K562 (cell line): ENCODE measurements at regions not wholly inside any gene's neighbourhood (a gene's known extent, or its start where the extent isn't known, plus 50 kb on each side); places are given as distances from the start of the nearest gene placed in this dataset.

Experiments
- ATAC-seq: fragments of 200-7000 bp; cut with Tn5 transposase; 3 replicates; pipeline ENCODE4 v1.9.1; 2020; ENCODE audit warnings: moderate library complexity
- BruUV-seq: library from RNA; stranded (reverse); fragments of 400-500 nt; replicated peaks from 2 replicates; lab custom pipeline; 2021; lab: Mats Ljungman, UMichigan
- CTCF ChIA-PET: fragments of 300-600 bp; formaldehyde crosslinking; extraction: SDS; loops from one replicate; lab custom pipeline; 2021; ENCODE audit warnings: low intra/inter-chr PET ratio; lab: Yijun Ruan, JAX
- POLR2A ChIA-PET: fragments of 300-600, 350-650 bp; sonication (Branson Sonifier 250); formaldehyde crosslinking; extraction: SDS; loops from one replicate; lab custom pipeline; 2021; ENCODE audit warnings: antibody characterized with exemption, inconsistent platforms; lab: Yijun Ruan, JAX
- DNase-seq, 4 experiments: peaks; one replicate each; pipeline versions ENCODE4 v3.0.0 to v3.0.0-alpha.2; 2011 to 2018; ENCODE audit warnings: low spot score in 3 of 4, mixed read lengths in 3 of 4; ENCODE audit errors: extremely low read depth in 1 of 4
- FAIRE-seq: peaks from 2 replicates; lab custom pipeline; 2011; peaks lifted over from hg19 to GRCh38; lab: Jason Lieb, UNC
- H2AFZ ChIP-seq: 2 replicates; pipeline ENCODE4 v1.6.0; 2011; ENCODE audit warnings: low read depth, low read length, control low read depth, inconsistent platforms
- H3K27ac ChIP-seq: fragments of 200-600 bp; 3 replicates; pipeline ENCODE4 v1.8.0; 2011; ENCODE audit warnings: low read depth, mild to moderate bottlenecking, control low read depth, inconsistent platforms, low read length, moderate library complexity, mixed read lengths; ENCODE audit errors: extremely low read depth
- H3K27me3 ChIP-seq, 2 experiments: fragments of 300-600 bp in 1 of 2; 2 replicates in 1 of 2; 3 replicates in 1 of 2; pipeline versions ENCODE4 v1.6.0 to v1.8.0; 2011; ENCODE audit warnings: inconsistent platforms in 2 of 2, low read length in 2 of 2, mild to moderate bottlenecking in 1 of 2, mixed read lengths in 1 of 2, moderate library complexity in 1 of 2; ENCODE audit not compliant: control insufficient read depth in 2 of 2, insufficient read depth in 2 of 2
- H3K36me3 ChIP-seq: fragments of 300-600 bp; 3 replicates; pipeline ENCODE4 v1.8.0; 2011; ENCODE audit warnings: mild to moderate bottlenecking, low read length, inconsistent platforms; ENCODE audit not compliant: control insufficient read depth, insufficient read depth
- H3K4me1 ChIP-seq, 2 experiments: fragments of 200-600 bp in 1 of 2; replicated peaks in 1 of 2; 2 replicates in 1 of 2; 3 replicates in 1 of 2; pipeline versions ENCODE4 v1.5.1 to v1.8.0; 2011; ENCODE audit warnings: inconsistent platforms in 2 of 2, low read length in 2 of 2, mild to moderate bottlenecking in 1 of 2, mixed read lengths in 1 of 2, moderate library complexity in 1 of 2; ENCODE audit not compliant: control insufficient read depth in 2 of 2, insufficient read depth in 2 of 2
- H3K4me2 ChIP-seq: 2 replicates; pipeline ENCODE4 v1.6.1; 2011; ENCODE audit warnings: low read length, control low read depth, inconsistent platforms, mixed read lengths; ENCODE audit not compliant: insufficient read depth
- H3K4me3 ChIP-seq: fragments of 200-600 bp; sonication (generic), shearing (Covaris generic); 2 replicates; pipeline ENCODE4 v1.5.1; 2016; ENCODE audit warnings: control low read depth, inconsistent platforms
- H3K79me2 ChIP-seq: fragments of 200-600 bp; 3 replicates; pipeline ENCODE4 v1.8.0; 2011; ENCODE audit warnings: low read length, inconsistent platforms; ENCODE audit not compliant: control insufficient read depth, insufficient read depth
- H3K9ac ChIP-seq, 2 experiments: 2 replicates each; pipeline versions ENCODE4 v1.6.0 to v1.6.1; 2011; ENCODE audit warnings: low read depth in 2 of 2, low read length in 2 of 2, control low read depth in 1 of 2, inconsistent platforms in 1 of 2, mild to moderate bottlenecking in 1 of 2, mixed read lengths in 1 of 2; ENCODE audit not compliant: insufficient read depth in 1 of 2
- H3K9me1 ChIP-seq: one replicate; pipeline ENCODE4 v1.6.0; 2011; ENCODE audit warnings: inconsistent platforms, mild to moderate bottlenecking, low read length, moderate library complexity; ENCODE audit not compliant: control insufficient read depth, insufficient read depth
- H3K9me3 ChIP-seq: replicated peaks from 2 replicates; pipeline ENCODE4 v1.5.1; 2011; ENCODE audit warnings: low read depth, low read length, inconsistent platforms; ENCODE audit not compliant: control insufficient read depth, insufficient read depth
- H4K20me1 ChIP-seq: replicated peaks from 2 replicates; pipeline ENCODE4 v1.6.1; 2011; ENCODE audit warnings: low read length, inconsistent platforms, mixed read lengths; ENCODE audit not compliant: control insufficient read depth, insufficient read depth
- CAMTA2 ChIP-seq: fragments of 250-450 bp; sonication (Bioruptor Pico); conservative IDR thresholded peaks from 2 replicates; pipeline ENCODE4 v1.5.1; 2022
- CXXC5 ChIP-seq: fragments of 250-450 bp; sonication (Bioruptor Pico); IDR thresholded peaks from 2 replicates; pipeline ENCODE4 v1.8.0; 2022; ENCODE audit warnings: inconsistent platforms, mild to moderate bottlenecking, moderate library complexity
- GTF2A2 ChIP-seq: IDR thresholded peaks from 2 replicates; pipeline ENCODE4 v1.6.1; 2016; ENCODE audit warnings: mild to moderate bottlenecking, missing genetic modification characterization, missing compliant biosample characterization
- LEF1 ChIP-seq: fragments of 450-650 bp; IDR thresholded peaks from 2 replicates; pipeline ENCODE4 v1.6.1; 2016; ENCODE audit warnings: mild to moderate bottlenecking
- NR1H2 ChIP-seq: sonication (generic); formaldehyde crosslinking; IDR thresholded peaks from 2 replicates; pipeline ENCODE4 v1.4.0; 2020; ENCODE audit warnings: mild to moderate bottlenecking, missing genetic modification reagents
- RBM14 ChIP-seq: fragments of 200-400 bp; formaldehyde crosslinking; IDR thresholded peaks from 2 replicates; pipeline ENCODE4 v1.6.1; 2018; ENCODE audit warnings: low read depth, mild to moderate bottlenecking, low read length, moderate library complexity, borderline replicate concordance; ENCODE audit not compliant: insufficient read depth
- ZC3H4 ChIP-seq: sonication (generic); formaldehyde crosslinking; IDR thresholded peaks from 2 replicates; pipeline ENCODE4 v1.9.0; 2021; ENCODE audit warnings: missing genetic modification reagents, borderline replicate concordance
- ZNF175 ChIP-seq: fragments of 200-800 bp; sonication (Bioruptor generic); IDR thresholded peaks from 2 replicates; pipeline ENCODE4 v1.6.1; 2016; ENCODE audit warnings: low read depth, mild to moderate bottlenecking, missing genetic modification characterization, missing compliant biosample characterization
- ZNF263 ChIP-seq: sonication (generic); formaldehyde crosslinking; IDR thresholded peaks from 2 replicates; pipeline ENCODE4 v1.8.0; 2022; ENCODE audit warnings: mild to moderate bottlenecking, missing genetic modification reagents, borderline replicate concordance
- ZNF668 ChIP-seq: fragments of 250-450 bp; sonication (Bioruptor Pico); IDR thresholded peaks from 2 replicates; pipeline ENCODE4 v1.8.0; 2022; ENCODE audit warnings: mild to moderate bottlenecking, inconsistent platforms
- WGBS: fragments of 100-300 bp; shearing (Covaris generic); methylation state at CpG from one replicate; pipeline ENCODE4 v1.1.6; 2016; ENCODE audit warnings: low coverage, mixed read lengths; ENCODE audit not compliant: insufficient coverage; ENCODE audit errors: missing lambda C conversion rate; 5-methylcytosine and 5-hydroxymethylcytosine counted together
- in situ Hi-C: fragments of 300-500 bp; cut with MboI; formaldehyde crosslinking; loops from 4 replicates; pipeline ENCODE4 v1.15.0; 2018; ENCODE audit warnings: inconsistent platforms, mixed read lengths
- intact Hi-C: fragments of 100-400 bp; cut with micrococcal nuclease; formaldehyde crosslinking; loops from 2 replicates; pipeline ENCODE4 v1.14.2; 2022
- TF ChIP-seq, protein P1 (sequence below): fragments of 450-650 bp; IDR thresholded peaks from 2 replicates; pipeline ENCODE4 v1.6.1; 2018; ENCODE audit warnings: mild to moderate bottlenecking, low read depth; ENCODE audit not compliant: partially characterized antibody

DNA sequence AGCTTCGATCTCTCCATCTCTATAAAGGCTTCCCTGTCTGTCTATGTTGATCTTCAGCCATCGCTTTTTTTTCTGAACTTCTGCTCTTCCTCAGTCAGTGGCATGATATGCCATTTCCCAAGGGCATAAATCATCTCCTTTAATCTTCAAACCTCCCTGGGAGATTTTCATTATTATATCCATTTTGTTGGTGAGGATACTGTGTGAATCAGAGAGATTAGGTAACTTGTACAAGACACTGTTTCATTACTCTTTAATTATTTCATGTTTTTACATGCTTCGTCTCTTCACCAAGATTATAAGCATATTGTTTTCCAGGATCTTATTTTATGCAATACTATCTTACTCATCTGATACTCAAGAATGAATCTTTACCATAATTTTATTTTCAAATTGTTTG lies 124.8 kb upstream of the ATP11B start:
- Histone ChIP-seq H3K4me1 (no peaks in the 10 kb centered on the region), H2AFZ (no peak overlapping the region), H3K4me2 (no peak overlapping the region), H3K79me2 (no peaks in the 10 kb centered on the region), H3K27me3 (no peaks in the 10 kb centered on the region), H3K9me3 (no peaks in the 10 kb centered on the region), H3K9me1 (no peaks in the 10 kb centered on the region), H3K9ac (no peak overlapping the region), H3K27ac (no peak overlapping the region), H4K20me1 (no peaks in the 10 kb centered on the region), H3K36me3 (no peaks in the 10 kb centered on the region), H3K4me3 (no peak overlapping the region)
- 2% methylated on average over 3 of the region's 3 CpGs for WGBS
- DNase-seq (no peak), FAIRE-seq (no peak), ATAC-seq (no peak)
- ChIA-PET CTCF (no interaction called here), POLR2A (interaction anchor here (0.7 kb wide), 1 partner anchor 36 kb away, joined by 3 read pairs; no protein-coding TSS in a partner anchor)
- in situ Hi-C loops (no loop called here), intact Hi-C loops (no loop called here)
- TF ChIP-seq, protein P1, sequence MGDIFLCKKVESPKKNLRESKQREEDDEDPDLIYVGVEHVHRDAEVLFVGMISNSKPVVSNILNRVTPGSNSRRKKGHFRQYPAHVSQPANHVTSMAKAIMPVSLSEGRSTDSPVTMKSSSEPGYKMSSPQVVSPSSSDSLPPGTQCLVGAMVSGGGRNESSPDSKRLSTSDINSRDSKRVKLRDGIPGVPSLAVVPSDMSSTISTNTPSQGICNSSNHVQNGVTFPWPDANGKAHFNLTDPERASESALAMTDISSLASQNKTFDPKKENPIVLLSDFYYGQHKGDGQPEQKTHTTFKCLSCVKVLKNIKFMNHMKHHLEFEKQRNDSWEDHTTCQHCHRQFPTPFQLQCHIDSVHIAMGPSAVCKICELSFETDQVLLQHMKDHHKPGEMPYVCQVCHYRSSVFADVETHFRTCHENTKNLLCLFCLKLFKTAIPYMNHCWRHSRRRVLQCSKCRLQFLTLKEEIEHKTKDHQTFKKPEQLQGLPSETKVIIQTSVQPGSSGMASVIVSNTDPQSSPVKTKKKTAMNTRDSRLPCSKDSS, result no peak
- TF ChIP-seq CAMTA2 (no peak), CXXC5 (no peak), ZNF263 (CRISPR knock-in tag) (no peak), ZC3H4 (no peak), ZNF175 (CRISPR knock-in tag) (no peak), RBM14 (no peak), GTF2A2 (tag) (no peak), ZNF668 (no peak), NR1H2 (CRISPR knock-in tag) (no peak), LEF1 (no peak)
- no TSS peak for BruUV-seq
